ENCODE measurements at regions not wholly inside any gene's neighbourhood (a gene's known extent, or its start where the extent isn't known, plus 50 kb on each side); places are given as distances from the start of the nearest gene placed in this dataset.

GRCh38 chr10:53356616-53357349, 584.2 kb upstream of the MBL2 start:
- TF ChIP-seq POLR2A (IDR thresholded peaks at IDR 0.05) = no peak
- TF ChIP-seq CTCF (IDR thresholded peaks at IDR 0.05) = no peak

Data from heart left ventricle (tissue), 13 donors.